ENCODE measurements at regions not wholly inside any gene's neighbourhood (a gene's known extent, or its start where the extent isn't known, plus 50 kb on each side); places are given as distances from the start of the nearest gene placed in this dataset.
"Not testable (repeated sequence)": the region's sequence is repeated elsewhere in the genome, so short reads cannot be mapped to it uniquely, and the experiment has no call there.

GRCh38 chr20:43837856-43838702 is 76.6 kb upstream of the TOX2 start:
- no peak for DNase-seq (ENCODE audit: low read depth)

GRCh38 chr20:43836790-43837189 is 77.9 kb upstream of the TOX2 start:
- DNase-seq (ENCODE audit: low read depth): no peak

DNA sequence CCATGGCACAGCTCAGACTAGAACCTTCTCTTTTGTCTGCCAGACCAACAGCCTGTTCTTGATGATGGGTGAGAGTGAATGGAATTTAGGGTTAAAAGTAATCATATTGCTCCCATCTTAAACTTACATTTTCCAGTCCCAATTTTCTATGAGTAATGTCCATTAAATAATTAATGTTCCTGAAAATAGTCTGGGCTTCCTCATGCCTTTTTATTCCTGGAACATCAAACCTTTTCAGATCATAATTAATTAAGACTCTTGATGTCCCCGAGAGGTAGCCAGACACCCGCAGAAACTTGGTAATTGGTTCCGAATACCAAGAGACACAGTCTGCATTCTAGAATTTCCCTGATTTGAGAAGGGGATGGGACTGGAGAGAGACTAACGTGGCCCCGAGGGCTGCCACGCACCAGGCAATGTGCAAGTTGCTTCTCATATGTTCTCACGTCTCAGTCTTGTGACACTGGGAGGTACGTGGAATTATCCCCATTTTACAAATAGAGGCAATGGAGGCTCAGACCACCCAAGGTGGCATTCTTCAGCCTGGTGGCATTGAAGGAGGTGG is 78.6 kb upstream of the TOX2 start:
- no peak for DNase-seq (ENCODE audit: low read depth)

DNA sequence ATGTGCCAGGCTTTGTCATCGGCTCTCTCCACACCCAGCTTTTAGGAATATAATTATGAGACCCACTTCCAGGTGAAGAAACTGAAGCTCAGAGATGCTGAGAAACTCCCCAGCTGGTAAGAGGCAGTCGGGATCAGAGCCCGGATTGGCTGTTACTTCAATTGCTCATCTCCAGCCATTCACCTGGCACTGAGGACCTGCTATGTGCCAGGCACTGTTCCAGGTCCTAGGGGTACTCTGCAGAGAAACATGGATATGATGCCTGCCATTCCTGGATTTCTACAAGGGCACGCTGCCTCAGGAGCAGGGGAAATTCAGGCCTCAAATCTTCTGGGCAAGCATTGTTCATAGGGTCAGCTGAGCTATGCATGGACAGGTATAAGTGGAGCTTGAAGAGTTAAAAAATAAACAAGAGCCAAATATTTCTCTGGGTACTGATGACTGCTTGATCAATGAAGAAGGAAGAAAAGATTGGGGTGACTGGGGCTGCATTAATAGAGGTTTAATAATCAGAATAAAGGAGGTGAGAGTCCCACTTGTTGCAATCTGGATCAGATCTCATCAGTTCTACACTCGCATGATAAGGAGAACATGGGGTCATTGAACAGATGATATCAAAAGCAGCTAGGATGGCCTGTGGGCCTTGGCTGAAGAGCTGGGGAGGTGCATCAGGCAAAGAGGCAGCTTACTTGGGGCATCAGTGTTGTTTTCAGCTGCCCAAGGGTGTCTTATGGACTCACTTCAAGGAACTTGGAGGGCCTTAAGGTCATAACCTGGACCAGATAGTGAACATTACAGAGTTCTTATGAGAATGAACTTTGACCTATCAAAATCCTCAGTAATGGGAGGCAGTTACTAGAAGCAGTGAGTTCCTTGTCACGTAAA is 80.9 kb upstream of the TOX2 start:
- DNase-seq (ENCODE audit: low read depth): no peak

DNA sequence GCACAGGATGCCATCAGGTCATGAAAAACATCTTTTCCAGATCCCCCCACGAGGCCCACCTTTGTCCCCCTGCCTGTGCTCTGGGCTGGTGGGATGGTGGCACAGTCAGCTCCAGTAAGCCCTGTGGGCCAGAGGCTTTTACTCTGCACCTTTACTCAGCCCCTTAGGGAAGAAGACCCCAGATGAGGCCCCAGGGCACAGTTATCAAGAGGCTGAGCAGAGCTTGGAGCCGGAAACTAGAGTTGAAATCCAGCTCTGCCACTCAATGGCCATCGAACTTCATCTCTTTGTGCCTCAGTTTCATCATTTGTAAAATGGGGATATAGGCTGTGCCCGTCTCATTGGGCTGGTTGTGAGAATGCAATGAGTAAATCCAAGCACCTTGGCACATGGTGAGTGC is 81.7 kb upstream of the TOX2 start:
- DNase-seq (ENCODE audit: low read depth): no peak

- DNase-seq (ENCODE audit: low read depth): no peak
These were observed 82.4 kb upstream of the TOX2 start for GRCh38 chr20:43832096-43832816.

- DNase-seq (ENCODE audit: low read depth): no peak
These were observed 83.1 kb upstream of the TOX2 start for GRCh38 chr20:43831481-43832065.

GRCh38 chr20:43830883-43831282 is 83.8 kb upstream of the TOX2 start:
- no peak for DNase-seq (ENCODE audit: low read depth)

DNA sequence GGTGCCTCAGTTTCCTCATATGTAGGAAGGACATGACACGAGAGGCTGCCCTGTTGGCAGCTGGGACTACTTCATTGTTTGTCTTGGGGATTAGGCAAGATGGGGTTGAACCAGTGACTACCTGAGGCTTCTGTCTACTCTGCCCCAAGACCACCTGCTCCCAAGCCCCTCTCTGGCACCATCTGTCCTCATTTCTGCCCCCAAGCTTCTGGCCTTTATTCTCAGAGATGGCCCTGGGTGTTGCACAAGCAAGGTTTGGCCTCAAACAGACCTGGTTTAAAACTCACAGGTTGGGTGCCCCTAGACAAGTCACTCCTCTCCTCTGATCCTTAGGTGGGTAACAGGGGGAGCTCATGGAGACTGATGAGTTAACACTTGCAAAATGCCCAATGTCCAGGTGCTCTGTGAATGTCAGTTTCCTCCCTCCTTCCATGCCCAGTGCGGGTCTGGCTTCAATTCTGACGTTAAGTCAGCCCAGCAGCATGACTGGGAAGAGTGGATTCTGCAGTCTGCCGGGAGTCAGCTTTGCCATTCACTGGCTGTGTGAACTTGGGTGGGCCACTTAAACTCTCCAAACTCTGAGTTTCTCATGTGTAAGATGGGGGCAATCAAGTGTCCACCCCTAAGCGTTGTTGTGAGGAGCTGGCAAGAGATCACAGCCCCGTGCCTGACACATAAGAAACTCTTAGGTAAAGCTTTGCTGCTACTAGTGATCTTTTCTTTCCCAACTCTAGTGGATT is 84.5 kb upstream of the TOX2 start:
- no peak for DNase-seq (ENCODE audit: low read depth)

GRCh38 chr20:43827940-43828562 is 86.6 kb upstream of the TOX2 start:
- DNase-seq (ENCODE audit: low read depth): no peak

- DNase-seq (ENCODE audit: low read depth): not testable (repeated sequence)
These were observed 87.7 kb upstream of the TOX2 start for GRCh38 chr20:43826943-43827342.

GRCh38 chr20:43825581-43825980 is 89.1 kb upstream of the TOX2 start:
- DNase-seq (ENCODE audit: low read depth): no peak

DNA sequence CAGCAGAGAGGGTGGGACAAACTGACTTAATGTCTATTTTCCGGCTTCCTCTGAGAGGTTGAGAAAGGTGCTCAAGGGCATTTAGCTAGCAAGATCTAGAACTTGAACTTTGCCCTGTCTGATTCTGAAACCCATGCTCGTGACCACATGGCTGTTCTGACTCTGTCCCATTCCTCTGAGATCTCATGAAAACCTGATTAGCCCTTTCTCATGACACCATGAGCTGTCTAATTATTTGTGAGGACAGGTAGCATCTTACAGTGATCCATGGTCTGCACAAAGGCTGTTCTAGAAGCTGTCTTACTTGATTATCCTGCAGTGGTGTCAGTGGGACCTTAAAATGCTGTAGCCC is 89.6 kb upstream of the TOX2 start:
- DNase-seq (ENCODE audit: low read depth): no peak

- DNase-seq (ENCODE audit: low read depth): peak; percentile 32
These were observed 90.2 kb upstream of the TOX2 start for GRCh38 chr20:43824309-43825050.

DNA sequence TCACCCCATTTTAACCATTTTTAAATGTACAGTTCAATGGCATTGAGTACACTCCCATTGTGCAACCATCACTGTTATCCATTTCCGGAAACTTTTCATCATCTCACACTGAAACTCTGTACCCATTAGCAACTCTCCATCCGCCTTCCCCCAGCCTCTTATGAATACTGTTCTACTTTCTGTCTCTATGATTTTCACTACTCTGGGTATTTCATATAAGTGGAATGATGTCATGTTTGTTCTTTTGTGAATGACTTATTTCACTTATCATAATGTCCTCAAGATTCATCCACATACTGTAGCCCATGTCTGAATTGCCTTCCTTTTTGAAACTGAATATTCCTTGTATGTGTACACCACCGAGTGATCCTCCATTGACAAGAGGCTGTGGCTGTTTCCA is 92.9 kb upstream of the TOX2 start:
- no peak for DNase-seq (ENCODE audit: low read depth)

GRCh38 chr20:43820731-43821330 is 93.8 kb upstream of the TOX2 start:
- no peak for DNase-seq (ENCODE audit: low read depth)

GRCh38 chr20:43812216-43812615 is 85.4 kb upstream of the GTSF1L start:
- no peak for DNase-seq (ENCODE audit: low read depth)

- no peak for DNase-seq (ENCODE audit: low read depth)
These were observed 82.5 kb upstream of the GTSF1L start for GRCh38 chr20:43809206-43809819.

GRCh38 chr20:43804781-43805180 is 78.0 kb upstream of the GTSF1L start:
- DNase-seq (ENCODE audit: low read depth): no peak
